Stimulated activated CD4-positive, alpha-beta T cell treated with anti-CD3 and anti-CD28 coated beads, Interleukin-2, amount 100 ng/mL, for 24 hours (primary cell): ENCODE measurements at regions not wholly inside any gene's neighbourhood (a gene's known extent, or its start where the extent isn't known, plus 50 kb on each side); places are given as distances from the start of the nearest gene placed in this dataset.

Source experiments
- DNase-seq, 2 donors: peaks; one replicate each; pipeline ENCODE4 v3.0.0-alpha.2; 2020

GRCh38 chr12:83408851-83409250 is 722.1 kb downstream of the TMTC2 start:
- no peak for DNase-seq

GRCh38 chr12:83408146-83408545 is 721.4 kb downstream of the TMTC2 start:
- no peak for DNase-seq

GRCh38 chr12:83404521-83404920 is 717.8 kb downstream of the TMTC2 start:
- DNase-seq = no peak

GRCh38 chr12:83390186-83390585 is 703.5 kb downstream of the TMTC2 start:
- no peak for DNase-seq

- peak in 1 of 2 donors; percentile 2 for DNase-seq
Observed at GRCh38 chr12:83389237-83389996, 702.7 kb downstream of the TMTC2 start.

- DNase-seq = no peak
Observed at GRCh38 chr12:83388551-83388950, 701.8 kb downstream of the TMTC2 start.

GRCh38 chr12:83386527-83387264 is 700.0 kb downstream of the TMTC2 start:
- DNase-seq = no peak

GRCh38 chr12:83378186-83378727 is 691.6 kb downstream of the TMTC2 start:
- DNase-seq = no peak

- DNase-seq = no peak
Observed at GRCh38 chr12:83365317-83365716, 678.6 kb downstream of the TMTC2 start.

- no peak for DNase-seq
Observed at GRCh38 chr12:83361475-83361874, 674.8 kb downstream of the TMTC2 start.

GRCh38 chr12:83361071-83361470 is 674.4 kb downstream of the TMTC2 start:
- DNase-seq = no peak

GRCh38 chr12:83349907-83350611 is 663.4 kb downstream of the TMTC2 start:
- no peak for DNase-seq

GRCh38 chr12:83346333-83346732 is 659.6 kb downstream of the TMTC2 start:
- DNase-seq = no peak

GRCh38 chr12:83343767-83344166 is 657.1 kb downstream of the TMTC2 start:
- DNase-seq = no peak

GRCh38 chr12:83335748-83336147 is 649.0 kb downstream of the TMTC2 start:
- DNase-seq = no peak

- no peak for DNase-seq
Observed at GRCh38 chr12:83326666-83327065, 640.0 kb downstream of the TMTC2 start.

- no peak for DNase-seq
Observed at GRCh38 chr12:83323866-83324265, 637.2 kb downstream of the TMTC2 start.

- DNase-seq = no peak
Observed at GRCh38 chr12:83322809-83323208, 636.1 kb downstream of the TMTC2 start.

GRCh38 chr12:83321971-83322370 is 635.3 kb downstream of the TMTC2 start:
- no peak for DNase-seq

GRCh38 chr12:83320350-83320749 is 633.6 kb downstream of the TMTC2 start:
- DNase-seq = no peak

- DNase-seq = no peak
Observed at GRCh38 chr12:83318386-83319098, 631.8 kb downstream of the TMTC2 start.

- DNase-seq = no peak
Observed at GRCh38 chr12:83317595-83317994, 630.9 kb downstream of the TMTC2 start.

GRCh38 chr12:83313827-83314226 is 627.1 kb downstream of the TMTC2 start:
- DNase-seq = no peak
